ENCODE measurements at regions not wholly inside any gene's neighbourhood (a gene's known extent, or its start where the extent isn't known, plus 50 kb on each side); places are given as distances from the start of the nearest gene placed in this dataset.

- Histone ChIP-seq H4K20me1 (ENCODE audit: low read depth, low read length) (no peaks in the 10 kb centered on the region), H3K9me2 (replicated peaks; ENCODE audit: insufficient read depth, low read length) (no peaks in the 10 kb centered on the region), H3K4me3 (ENCODE audit: insufficient read depth, low read length, poor library complexity, severe bottlenecking) (no peak overlapping the region), H3K4me2 (ENCODE audit: low read depth, low read length, poor library complexity, severe bottlenecking) (no peak overlapping the region), H3K79me2 (ENCODE audit: insufficient read depth, low read length) (no peaks in the 10 kb centered on the region), H3K9me3 (ENCODE audit: insufficient read depth, low read length) (no peaks in the 10 kb centered on the region), H3K27me3 (ENCODE audit: low read length) (no peaks in the 10 kb centered on the region), H3K36me3 (ENCODE audit: low read length) (no peaks in the 10 kb centered on the region), H2AFZ (ENCODE audit: low read depth, low read length, severe bottlenecking) (no peak overlapping the region), H3K27ac (ENCODE audit: low read depth, low read length) (no peak overlapping the region), H3F3A (ENCODE audit: insufficient read depth) (no peaks in the 10 kb centered on the region), H3K9ac (ENCODE audit: low read length) (no peak overlapping the region)
- TF ChIP-seq CTCF (IDR thresholded peaks at IDR 0.05; ENCODE audit: insufficient read depth, low read length, poor library complexity, severe bottlenecking) (no peak), EZH2phosphoT487 (conservative IDR thresholded peaks at IDR 0.05; ENCODE audit: low read length) (no peak)
Measured at GRCh38 chr10:83863283-83863966, 275.9 kb upstream of the GHITM start.

GRCh38 chr10:83869898-83870297 is 269.4 kb upstream of the GHITM start:
- Histone ChIP-seq H3K4me2 (ENCODE audit: low read depth, low read length, poor library complexity, severe bottlenecking) (no peak overlapping the region), H3K79me2 (ENCODE audit: insufficient read depth, low read length) (no peaks in the 10 kb centered on the region), H3K9me2 (replicated peaks; ENCODE audit: insufficient read depth, low read length) (no peaks in the 10 kb centered on the region), H3K27me3 (ENCODE audit: low read length) (no peaks in the 10 kb centered on the region), H4K20me1 (ENCODE audit: low read depth, low read length) (no peaks in the 10 kb centered on the region), H3K9ac (ENCODE audit: low read length) (no peak overlapping the region), H2AFZ (ENCODE audit: low read depth, low read length, severe bottlenecking) (no peak overlapping the region), H3K36me3 (ENCODE audit: low read length) (no peaks in the 10 kb centered on the region), H3F3A (ENCODE audit: insufficient read depth) (no peaks in the 10 kb centered on the region), H3K9me3 (ENCODE audit: insufficient read depth, low read length) (no peaks in the 10 kb centered on the region), H3K27ac (ENCODE audit: low read depth, low read length) (no peak overlapping the region), H3K4me3 (ENCODE audit: insufficient read depth, low read length, poor library complexity, severe bottlenecking) (no peak overlapping the region)
- TF ChIP-seq CTCF (IDR thresholded peaks at IDR 0.05; ENCODE audit: insufficient read depth, low read length, poor library complexity, severe bottlenecking) (no peak), EZH2phosphoT487 (conservative IDR thresholded peaks at IDR 0.05; ENCODE audit: low read length) (no peak)

GRCh38 chr10:83871187-83872081 is 267.9 kb upstream of the GHITM start:
- Histone ChIP-seq H4K20me1 (ENCODE audit: low read depth, low read length) (no peaks in the 10 kb centered on the region), H3K4me2 (ENCODE audit: low read depth, low read length, poor library complexity, severe bottlenecking) (no peak overlapping the region)

More at GRCh38 chr10:83871187-83872081, 267.9 kb upstream of the GHITM start:
- H3K27me3 ChIP-seq (ENCODE audit: low read length): no peaks in the 10 kb centered on the region
- no peaks in the 10 kb centered on the region for H3K9me2 ChIP-seq (replicated peaks; ENCODE audit: insufficient read depth, low read length)
- no peaks in the 10 kb centered on the region for H3F3A ChIP-seq (ENCODE audit: insufficient read depth)
- no peaks in the 10 kb centered on the region for H3K36me3 ChIP-seq (ENCODE audit: low read length)
- TF ChIP-seq CTCF (IDR thresholded peaks at IDR 0.05; ENCODE audit: insufficient read depth, low read length, poor library complexity, severe bottlenecking): peak; percentile 65
- TF ChIP-seq EZH2phosphoT487 (conservative IDR thresholded peaks at IDR 0.05; ENCODE audit: low read length): no peak
- H3K4me3 ChIP-seq (ENCODE audit: insufficient read depth, low read length, poor library complexity, severe bottlenecking): no peak overlapping the region
- H3K27ac ChIP-seq (ENCODE audit: low read depth, low read length): no peak overlapping the region
- no peaks in the 10 kb centered on the region for H3K79me2 ChIP-seq (ENCODE audit: insufficient read depth, low read length)
- no peak overlapping the region for H2AFZ ChIP-seq (ENCODE audit: low read depth, low read length, severe bottlenecking)
- no peak overlapping the region for H3K9ac ChIP-seq (ENCODE audit: low read length)
- no peaks in the 10 kb centered on the region for H3K9me3 ChIP-seq (ENCODE audit: insufficient read depth, low read length)

Measured in SU-DHL-6 (cell line).